SK-N-SH (cell line): ENCODE measurements at regions not wholly inside any gene's neighbourhood (a gene's known extent, or its start where the extent isn't known, plus 50 kb on each side); places are given as distances from the start of the nearest gene placed in this dataset.

ENCODE experiments used
- CTCF ChIA-PET: fragments of 300-600, 350-600 bp; formaldehyde crosslinking; extraction: SDS; loops from one replicate; lab custom pipeline; 2021; lab: Yijun Ruan, JAX
- POLR2A ChIA-PET: fragments of 350-600 bp; sonication (Branson Sonifier 250); formaldehyde crosslinking; extraction: SDS; loops from one replicate; lab custom pipeline; 2020; ENCODE audit warnings: antibody characterized with exemption, inconsistent platforms; lab: Yijun Ruan, JAX
- DNase-seq: peaks from one replicate; pipeline ENCODE4 v3.0.0; 2012
- H2AFZ ChIP-seq: fragments of 200-600 bp; sonication (generic); 2 replicates; pipeline ENCODE4 v1.8.1; 2016; ENCODE audit warnings: antibody characterized with exemption, mild to moderate bottlenecking, low read depth
- H3F3A ChIP-seq: fragments of 200-600 bp; sonication (generic); replicated peaks from 2 replicates; pipeline ENCODE3; 2016; ENCODE audit warnings: antibody characterized with exemption, mild to moderate bottlenecking; ENCODE audit not compliant: insufficient read depth
- H3K27ac ChIP-seq, 2 experiments: fragments of 200-500 bp in 1 of 2; fragments of 200-600 bp in 1 of 2; sonication (Bioruptor generic) in 1 of 2; sonication (generic), shearing (Covaris generic) in 1 of 2; 2 replicates each; pipeline versions ENCODE4 v1.5.1 to v1.6.1; 2014 to 2016; ENCODE audit warnings: low read depth in 2 of 2, inconsistent platforms in 1 of 2, low read length in 1 of 2, mild to moderate bottlenecking in 1 of 2, mixed read lengths in 1 of 2
- H3K27me3 ChIP-seq: fragments of 200-600 bp; sonication (generic), shearing (Covaris generic); 2 replicates; pipeline ENCODE4 v1.6.1; 2016; ENCODE audit warnings: mixed run types; ENCODE audit not compliant: insufficient read depth
- H3K36me3 ChIP-seq, 2 experiments: fragments of 200-500 bp in 1 of 2; fragments of 200-600 bp in 1 of 2; sonication (Bioruptor generic) in 1 of 2; sonication (generic) in 1 of 2; replicated peaks in 1 of 2; 2 replicates each; pipeline versions ENCODE3 to v1.5.1; 2014 to 2016; ENCODE audit warnings: low read length in 1 of 2, mild to moderate bottlenecking in 1 of 2; ENCODE audit not compliant: insufficient read depth in 2 of 2, control insufficient read depth in 1 of 2
- H3K4me1 ChIP-seq, 2 experiments: fragments of 200-500 bp in 1 of 2; fragments of 200-600 bp in 1 of 2; sonication (Bioruptor generic) in 1 of 2; sonication (generic), shearing (Covaris generic) in 1 of 2; 2 replicates each; pipeline versions ENCODE4 v1.5.1 to v1.6.1; 2014 to 2016; ENCODE audit warnings: low read depth in 1 of 2, low read length in 1 of 2, mixed run types in 1 of 2; ENCODE audit not compliant: insufficient read depth in 2 of 2, control insufficient read depth in 1 of 2
- H3K4me2 ChIP-seq: fragments of 200-600 bp; sonication (generic), shearing (Covaris generic); 2 replicates; pipeline ENCODE4 v1.6.1; 2017; ENCODE audit warnings: mixed run types
- H3K4me3 ChIP-seq, 2 experiments: fragments of 200-500 bp in 1 of 2; fragments of 200-600 bp in 1 of 2; sonication (Bioruptor generic) in 1 of 2; sonication (generic), shearing (Covaris generic) in 1 of 2; 2 replicates each; pipeline versions ENCODE4 v1.5.1 to v1.8.1; 2014 to 2016; ENCODE audit warnings: low read depth in 2 of 2, inconsistent platforms in 1 of 2, low read length in 1 of 2, mild to moderate bottlenecking in 1 of 2, mixed read lengths in 1 of 2, moderate library complexity in 1 of 2
- H3K79me2 ChIP-seq: fragments of 200-600 bp; sonication (generic); 2 replicates; pipeline ENCODE4 v1.8.1; 2017; ENCODE audit warnings: mild to moderate bottlenecking; ENCODE audit not compliant: insufficient read depth
- H3K9ac ChIP-seq: fragments of 200-600 bp; sonication (generic); 2 replicates; pipeline ENCODE4 v1.6.1; 2017; ENCODE audit warnings: mixed run types
- H3K9me2 ChIP-seq: fragments of 200-600 bp; sonication (generic); 2 replicates; pipeline ENCODE4 v1.6.1; 2017; ENCODE audit warnings: mixed run types
- H3K9me3 ChIP-seq: fragments of 200-600 bp; sonication (generic); 2 replicates; pipeline ENCODE4 v1.6.1; 2017; ENCODE audit warnings: mixed run types, mild to moderate bottlenecking, moderate library complexity
- H4K20me1 ChIP-seq: fragments of 200-600 bp; sonication (generic); 2 replicates; pipeline ENCODE4 v1.6.1; 2017; ENCODE audit warnings: mild to moderate bottlenecking, mixed run types; ENCODE audit not compliant: insufficient read depth
- CTCF ChIP-seq: fragments of 200-600 bp; sonication (generic); IDR thresholded peaks from 2 replicates; pipeline ENCODE4 v1.6.1; 2017; ENCODE audit warnings: antibody characterized with exemption, mild to moderate bottlenecking, moderate library complexity
- FOXJ3 ChIP-seq: sonication (generic); formaldehyde crosslinking; IDR thresholded peaks from 2 replicates; pipeline ENCODE4 v1.5.1; 2020; ENCODE audit warnings: mild to moderate bottlenecking, missing genetic modification reagents
- FOXM1 ChIP-seq: IDR thresholded peaks from 2 replicates; pipeline ENCODE4 v1.4.0; 2012; ENCODE audit warnings: low read depth, mild to moderate bottlenecking
- GATA2 ChIP-seq: sonication (generic); formaldehyde crosslinking; IDR thresholded peaks from 2 replicates; pipeline ENCODE4 v1.5.0; 2020; ENCODE audit warnings: mild to moderate bottlenecking, missing genetic modification reagents
- MAX ChIP-seq: IDR thresholded peaks from 2 replicates; pipeline ENCODE4 v1.4.0; 2012; ENCODE audit warnings: low read depth
- MXI1 ChIP-seq: IDR thresholded peaks from 2 replicates; pipeline ENCODE4 v1.6.1; 2012; ENCODE audit warnings: mild to moderate bottlenecking, low read depth, low read length, improper control_type of control experiment
- NRF1 ChIP-seq: IDR thresholded peaks from 2 replicates; pipeline ENCODE4 v1.6.1; 2012; ENCODE audit warnings: low read depth, mild to moderate bottlenecking, low read length
- PBX3 ChIP-seq: IDR thresholded peaks from 2 replicates; pipeline ENCODE4; 2012
- REST ChIP-seq: IDR thresholded peaks from 2 replicates; pipeline ENCODE4 v1.6.1; 2012; ENCODE audit warnings: mild to moderate bottlenecking, low read depth, low read length, moderate library complexity
- TAF1 ChIP-seq: IDR thresholded peaks from 2 replicates; pipeline ENCODE4 v1.6.1; 2012; ENCODE audit warnings: low read depth, mild to moderate bottlenecking, low read length, moderate library complexity, borderline replicate concordance
- YY1 ChIP-seq: IDR thresholded peaks from 2 replicates; pipeline ENCODE4 v1.4.0; 2012; ENCODE audit warnings: low read depth, mild to moderate bottlenecking
- WGBS: methylation state at CpG from one replicate; pipeline ENCODE4 v1.1.6; 2017; ENCODE audit warnings: low lambda C conversion rate; 5-methylcytosine and 5-hydroxymethylcytosine counted together

GRCh38 chr6:168227840-168228239, 91.7 kb downstream of the DACT2 start (continued):
- TF ChIP-seq MAX (no peak), FOXJ3 (CRISPR knock-in tag) (no peak), GATA2 (no peak)
- TF ChIP-seq, all 33 proteins: peak for 0

- Histone ChIP-seq H3K4me1 (no peaks in the 10 kb centered on the region; a peak in 1 of 4 replicates), H2AFZ (no peak overlapping the region), H3K4me3 (no peak overlapping the region), H3K27ac (no peak overlapping the region), H3F3A (no peaks in the 10 kb centered on the region), H3K4me2 (no peak overlapping the region), H3K36me3 (no peaks in the 10 kb centered on the region), H3K79me2 (no peaks in the 10 kb centered on the region), H3K9ac (no peak overlapping the region), H3K27me3 (no peaks in the 10 kb centered on the region), H3K9me2 (no peaks in the 10 kb centered on the region), H3K9me3 (no peaks in the 10 kb centered on the region), H4K20me1 (no peaks in the 10 kb centered on the region)
- no peak for DNase-seq
- CTCF ChIA-PET, result no interaction called here
- POLR2A ChIA-PET, result no interaction called here
- no peak for TF ChIP-seq REST
- no peak for TF ChIP-seq YY1
- 54% methylated on average over 8 of the region's 8 CpGs for WGBS
These were observed 92.7 kb downstream of the DACT2 start for GRCh38 chr6:168226902-168227318.

- Histone ChIP-seq H3K36me3 (no peaks in the 10 kb centered on the region), H4K20me1 (no peaks in the 10 kb centered on the region), H3K4me1 (no peaks in the 10 kb centered on the region; a peak in 1 of 4 replicates), H3K27ac (no peak overlapping the region), H3K9ac (no peak overlapping the region), H3F3A (no peaks in the 10 kb centered on the region), H3K27me3 (no peaks in the 10 kb centered on the region), H3K4me2 (no peak overlapping the region), H3K79me2 (no peaks in the 10 kb centered on the region), H3K9me2 (no peaks in the 10 kb centered on the region), H3K4me3 (no peak overlapping the region), H3K9me3 (no peaks in the 10 kb centered on the region), H2AFZ (no peak overlapping the region)
- CTCF ChIA-PET, result no interaction called here
- WGBS, result 20% methylated on average over 9 of the region's 9 CpGs
- DNase-seq, result no peak
- TF ChIP-seq CTCF (no peak), TAF1 (no peak), FOXM1 (no peak), PBX3 (no peak), MXI1 (no peak), NRF1 (no peak), REST (no peak)
- POLR2A ChIA-PET, result no interaction called here
These were observed 93.4 kb downstream of the DACT2 start for GRCh38 chr6:168226061-168226752.
